ENCODE measurements at regions not wholly inside any gene's neighbourhood (a gene's known extent, or its start where the extent isn't known, plus 50 kb on each side); places are given as distances from the start of the nearest gene placed in this dataset.

GRCh38 chr2:7256377-7256776, 339.2 kb downstream of the RNF144A start:
- DNase-seq: no peak
- H3K27ac Mint-ChIP-seq: no peak overlapping the region
- H3K9me3 Mint-ChIP-seq: no peaks in the 10 kb centered on the region
- H3K36me3 Mint-ChIP-seq (ENCODE audit: insufficient read depth): no peaks in the 10 kb centered on the region
- no peaks in the 10 kb centered on the region for H3K4me1 Mint-ChIP-seq (ENCODE audit: low read depth in 2 of 2)
- ATAC-seq (replicated peaks): no peak
- H3K27me3 Mint-ChIP-seq: peaks cover 11 to 22% of the 10 kb centered on the region in 2 donors
- H3K4me3 Mint-ChIP-seq: no peak overlapping the region

- ATAC-seq (replicated peaks) (no peak), DNase-seq (no peak)
- Mint-ChIP-seq H3K36me3 (ENCODE audit: insufficient read depth) (no peaks in the 10 kb centered on the region), H3K4me1 (ENCODE audit: low read depth in 2 of 2) (no peaks in the 10 kb centered on the region), H3K27ac (no peak overlapping the region), H3K4me3 (no peak overlapping the region), H3K9me3 (no peaks in the 10 kb centered on the region), H3K27me3 (peaks cover 34 to 35% of the 10 kb centered on the region in 2 donors)
Observed at GRCh38 chr2:7262727-7263126, 345.5 kb downstream of the RNF144A start.

- DNase-seq (no peak), ATAC-seq (replicated peaks) (no peak)
- H3K27me3 Mint-ChIP-seq: peaks cover 38 to 51% of the 10 kb centered on the region in 2 donors
- H3K4me1 Mint-ChIP-seq (ENCODE audit: low read depth in 2 of 2): no peaks in the 10 kb centered on the region
- H3K9me3 Mint-ChIP-seq: no peaks in the 10 kb centered on the region
- no peak overlapping the region for H3K4me3 Mint-ChIP-seq
- no peaks in the 10 kb centered on the region for H3K36me3 Mint-ChIP-seq (ENCODE audit: insufficient read depth)
- H3K27ac Mint-ChIP-seq: no peak overlapping the region
Observed at GRCh38 chr2:7264791-7265190, 347.6 kb downstream of the RNF144A start.

GRCh38 chr2:7265286-7265685, 348.1 kb downstream of the RNF144A start:
- Mint-ChIP-seq H3K27me3 (peaks cover 35 to 51% of the 10 kb centered on the region in 2 donors), H3K4me1 (ENCODE audit: low read depth in 2 of 2) (no peaks in the 10 kb centered on the region), H3K9me3 (no peaks in the 10 kb centered on the region), H3K36me3 (ENCODE audit: insufficient read depth) (no peaks in the 10 kb centered on the region), H3K27ac (no peak overlapping the region), H3K4me3 (no peak overlapping the region)
- no peak for DNase-seq
- ATAC-seq (replicated peaks): no peak

DNA sequence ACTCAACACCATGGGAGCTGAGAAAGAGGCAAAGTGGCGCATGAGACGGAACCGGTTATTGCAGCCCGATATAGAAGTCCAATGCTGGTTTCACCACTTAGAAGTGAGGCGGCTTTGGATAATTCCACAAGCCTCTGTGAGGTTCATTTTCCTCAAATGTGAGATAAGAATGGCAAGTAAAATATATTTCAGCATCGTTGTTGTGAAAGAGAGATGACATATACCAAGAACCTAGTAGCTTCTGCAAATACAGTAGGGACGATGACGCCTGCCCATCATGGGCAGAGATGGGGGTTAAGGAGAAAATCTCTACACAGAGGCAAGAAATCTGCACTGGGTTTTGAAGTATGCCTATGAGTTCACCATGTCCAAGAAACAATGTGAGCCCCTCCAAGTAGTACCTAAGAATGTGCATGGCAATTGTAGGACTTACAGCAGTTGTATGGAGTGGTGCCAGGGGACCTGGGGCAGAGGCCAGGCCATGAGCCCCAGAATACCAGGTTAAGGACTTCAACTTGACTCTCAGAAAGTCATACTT, 352.0 kb downstream of the RNF144A start:
- H3K36me3 Mint-ChIP-seq (ENCODE audit: insufficient read depth): no peaks in the 10 kb centered on the region
- H3K4me1 Mint-ChIP-seq (ENCODE audit: low read depth in 2 of 2): no peaks in the 10 kb centered on the region
- no peaks in the 10 kb centered on the region for H3K9me3 Mint-ChIP-seq
- ATAC-seq (replicated peaks) (no peak), DNase-seq (no peak)
- H3K27ac Mint-ChIP-seq: no peak overlapping the region
- no peak overlapping the region for H3K4me3 Mint-ChIP-seq
- H3K27me3 Mint-ChIP-seq: peaks cover 27 to 38% of the 10 kb centered on the region in 2 donors

DNA sequence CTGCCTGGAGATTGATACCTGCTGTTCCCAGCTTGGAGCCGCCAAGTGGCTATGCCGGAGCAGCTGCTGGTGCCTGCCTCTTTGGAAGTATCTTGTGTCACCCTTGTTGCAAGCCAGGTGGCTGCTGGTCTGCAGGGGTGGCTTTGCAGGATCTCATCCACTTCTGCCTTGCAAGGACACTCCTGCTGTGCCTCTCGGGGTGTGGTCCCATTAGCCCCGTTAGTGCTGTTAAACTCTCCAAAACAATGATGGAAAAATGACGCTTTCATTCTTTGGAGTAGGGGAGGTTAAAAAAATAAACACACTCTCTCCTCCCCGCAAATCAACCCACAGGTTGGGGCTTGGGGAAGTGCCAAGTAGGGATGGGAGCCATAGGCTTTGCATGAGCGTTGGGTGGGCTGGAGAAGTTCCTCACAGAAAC, 352.8 kb downstream of the RNF144A start:
- H3K4me1 Mint-ChIP-seq (ENCODE audit: low read depth in 2 of 2): no peaks in the 10 kb centered on the region
- ATAC-seq (replicated peaks): no peak
- H3K27ac Mint-ChIP-seq: no peak overlapping the region
- H3K27me3 Mint-ChIP-seq: peaks cover 25 to 46% of the 10 kb centered on the region in 2 donors
- H3K4me3 Mint-ChIP-seq: no peak overlapping the region
- no peak for DNase-seq
- H3K9me3 Mint-ChIP-seq: no peaks in the 10 kb centered on the region
- no peaks in the 10 kb centered on the region for H3K36me3 Mint-ChIP-seq (ENCODE audit: insufficient read depth)

DNA sequence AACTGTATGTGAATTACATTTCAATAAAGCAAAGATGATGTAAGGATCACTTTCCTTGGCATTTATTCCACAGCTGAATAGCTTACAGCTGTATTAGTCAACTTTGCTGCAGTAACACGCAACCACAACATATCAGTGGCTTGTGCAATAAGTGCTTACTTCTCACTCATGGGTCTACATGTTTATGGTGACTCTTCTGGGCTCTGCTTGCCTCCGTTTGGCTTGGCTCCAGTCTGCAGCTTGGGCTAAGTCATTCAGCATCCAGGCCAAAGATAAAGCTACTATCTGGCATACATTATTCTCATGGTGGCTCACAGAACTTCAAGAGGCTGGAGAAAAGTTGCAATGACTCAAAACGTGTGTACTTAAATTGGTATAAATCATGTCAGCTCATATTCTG, 355.0 kb downstream of the RNF144A start:
- ATAC-seq (replicated peaks) (no peak), DNase-seq (no peak)
- H3K4me3 Mint-ChIP-seq: no peak overlapping the region
- H3K27me3 Mint-ChIP-seq: peaks cover 25 to 46% of the 10 kb centered on the region in 2 donors
- H3K4me1 Mint-ChIP-seq (ENCODE audit: low read depth in 2 of 2): no peaks in the 10 kb centered on the region
- H3K27ac Mint-ChIP-seq: no peak overlapping the region
- H3K9me3 Mint-ChIP-seq: no peaks in the 10 kb centered on the region
- no peaks in the 10 kb centered on the region for H3K36me3 Mint-ChIP-seq (ENCODE audit: insufficient read depth)

GRCh38 chr2:7278984-7279383, 361.8 kb downstream of the RNF144A start:
- Mint-ChIP-seq H3K36me3 (ENCODE audit: insufficient read depth) (no peaks in the 10 kb centered on the region), H3K4me1 (ENCODE audit: low read depth in 2 of 2) (no peaks in the 10 kb centered on the region), H3K27me3 (peaks cover 30 to 41% of the 10 kb centered on the region in 2 donors), H3K27ac (no peak overlapping the region), H3K4me3 (no peak overlapping the region), H3K9me3 (no peaks in the 10 kb centered on the region)
- no peak for ATAC-seq (replicated peaks)
- no peak for DNase-seq

- no peak for DNase-seq
- Mint-ChIP-seq H3K4me1 (ENCODE audit: low read depth in 2 of 2) (no peaks in the 10 kb centered on the region), H3K36me3 (ENCODE audit: insufficient read depth) (no peaks in the 10 kb centered on the region), H3K27me3 (peaks cover 24 to 38% of the 10 kb centered on the region in 2 donors), H3K27ac (no peak overlapping the region), H3K4me3 (no peak overlapping the region), H3K9me3 (no peaks in the 10 kb centered on the region)
- ATAC-seq (replicated peaks): no peak
Observed at GRCh38 chr2:7279421-7279949, 362.3 kb downstream of the RNF144A start.

- H3K36me3 Mint-ChIP-seq (ENCODE audit: insufficient read depth): no peaks in the 10 kb centered on the region
- no peaks in the 10 kb centered on the region for H3K4me1 Mint-ChIP-seq (ENCODE audit: low read depth in 2 of 2)
- H3K9me3 Mint-ChIP-seq: no peaks in the 10 kb centered on the region
Observed at GRCh38 chr2:7280790-7281189, 363.6 kb downstream of the RNF144A start.

DNA sequence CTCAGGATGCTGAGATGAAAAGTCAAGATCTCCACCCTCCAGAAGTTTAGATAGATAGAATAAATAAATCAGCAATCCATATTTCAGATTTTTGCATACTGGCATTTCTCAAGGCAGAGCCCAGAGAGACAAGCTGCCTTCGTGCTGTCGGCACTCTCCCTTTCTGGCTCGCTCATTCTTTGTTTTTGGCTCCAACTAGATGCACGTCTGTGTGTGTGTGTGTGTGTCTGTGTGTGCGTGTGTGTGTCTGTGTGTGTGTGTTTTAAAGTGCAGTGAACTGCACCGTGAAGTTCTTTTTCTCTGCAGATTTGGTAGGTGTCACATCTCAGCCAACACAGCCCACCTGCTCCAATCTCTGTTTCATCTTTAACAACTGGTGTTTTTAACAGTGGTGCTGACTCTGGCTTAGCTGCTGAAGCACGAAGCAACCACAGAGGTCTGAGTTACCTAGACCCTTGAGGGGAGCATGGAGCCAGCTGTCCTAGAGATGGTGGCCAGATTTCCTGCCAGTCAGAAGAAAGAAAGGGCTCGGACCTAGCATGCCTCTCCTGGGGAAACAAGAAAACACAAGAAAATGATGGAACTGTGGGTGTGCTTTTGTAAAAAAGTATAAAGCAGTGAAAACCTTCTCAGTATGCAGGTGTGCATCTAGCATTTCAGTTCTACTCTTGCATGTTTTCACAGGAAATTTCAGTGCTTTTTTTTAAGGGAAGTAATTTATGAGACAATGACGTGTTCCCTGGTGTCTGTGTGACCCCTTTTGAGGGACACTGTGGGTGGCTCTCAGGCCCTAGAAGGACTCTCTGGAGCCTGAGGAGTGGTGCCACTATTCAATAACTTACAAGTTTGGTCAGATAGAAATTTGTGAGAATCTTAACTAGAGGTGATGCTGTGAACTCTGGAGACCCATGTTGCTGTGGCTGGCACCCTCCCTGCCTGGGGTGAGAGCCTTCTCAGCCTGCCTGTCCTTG, 364.3 kb downstream of the RNF144A start:
- Mint-ChIP-seq H3K36me3 (ENCODE audit: insufficient read depth) (no peaks in the 10 kb centered on the region), H3K4me1 (ENCODE audit: low read depth in 2 of 2) (no peaks in the 10 kb centered on the region), H3K4me3 (no peak overlapping the region), H3K9me3 (no peaks in the 10 kb centered on the region), H3K27ac (no peak overlapping the region), H3K27me3 (peaks cover 24 to 42% of the 10 kb centered on the region in 2 donors)
- ATAC-seq (replicated peaks): no peak
- no peak for DNase-seq

More at GRCh38 chr2:7280790-7281189, 363.6 kb downstream of the RNF144A start:
- ATAC-seq (replicated peaks): no peak
- no peak overlapping the region for H3K27ac Mint-ChIP-seq
- H3K4me3 Mint-ChIP-seq: no peak overlapping the region
- peaks cover 24 to 42% of the 10 kb centered on the region in 2 donors for H3K27me3 Mint-ChIP-seq
- no peak for DNase-seq

DNA sequence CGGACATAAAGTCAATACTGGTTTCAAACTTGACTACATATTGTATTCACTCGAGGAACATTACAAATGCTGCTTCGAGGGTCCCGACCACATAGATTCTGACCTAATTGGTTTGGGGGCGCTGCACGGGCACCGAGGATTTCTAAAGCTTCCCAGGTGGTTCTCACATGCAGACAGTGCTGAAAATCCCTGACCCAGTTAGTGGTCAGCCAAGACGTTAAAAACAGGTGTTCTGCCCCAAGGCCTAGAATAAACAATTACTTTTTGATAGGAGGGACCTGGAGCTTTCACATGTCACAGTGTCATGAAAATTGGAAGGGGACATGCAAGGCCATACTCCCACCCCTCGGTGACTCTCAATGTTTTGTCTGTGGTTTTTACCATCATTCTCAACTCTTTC, 368.9 kb downstream of the RNF144A start:
- no peaks in the 10 kb centered on the region for H3K4me1 Mint-ChIP-seq (ENCODE audit: low read depth in 2 of 2)
- H3K27ac Mint-ChIP-seq: no peak overlapping the region
- H3K36me3 Mint-ChIP-seq (ENCODE audit: insufficient read depth): no peaks in the 10 kb centered on the region

DNA sequence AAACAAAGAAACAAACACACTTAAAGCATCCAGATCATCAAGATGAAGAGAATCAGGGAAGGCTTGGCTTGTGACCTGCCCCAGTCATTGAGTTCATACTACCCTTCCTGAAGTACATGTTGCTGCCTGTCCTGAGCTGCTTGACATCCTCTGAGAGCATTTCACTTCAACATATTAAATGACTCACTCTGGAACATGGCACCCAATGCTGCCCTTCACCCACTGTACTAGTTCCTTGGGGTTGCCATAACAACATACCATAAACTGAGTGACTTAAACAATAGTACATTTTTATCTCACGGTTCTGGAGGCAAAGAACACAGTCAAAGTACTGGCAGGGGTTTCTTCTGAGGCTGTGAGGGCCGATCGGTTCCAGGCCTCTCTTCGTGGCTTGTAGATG, 371.3 kb downstream of the RNF144A start:
- no peak overlapping the region for H3K27ac Mint-ChIP-seq
- H3K36me3 Mint-ChIP-seq (ENCODE audit: insufficient read depth): no peaks in the 10 kb centered on the region
- peaks cover 18 to 21% of the 10 kb centered on the region in 2 donors for H3K27me3 Mint-ChIP-seq
- no peaks in the 10 kb centered on the region for H3K4me1 Mint-ChIP-seq (ENCODE audit: low read depth in 2 of 2)
- no peaks in the 10 kb centered on the region for H3K9me3 Mint-ChIP-seq
- no peak for ATAC-seq (replicated peaks)
- no peak for DNase-seq
- H3K4me3 Mint-ChIP-seq: no peak overlapping the region

More for the DNA sequence above, 368.9 kb downstream of the RNF144A start:
- Mint-ChIP-seq H3K9me3 (no peaks in the 10 kb centered on the region), H3K27me3 (peaks cover 25 to 35% of the 10 kb centered on the region in 2 donors), H3K4me3 (no peak overlapping the region)
- ATAC-seq (replicated peaks) (no peak), DNase-seq (no peak)

DNA sequence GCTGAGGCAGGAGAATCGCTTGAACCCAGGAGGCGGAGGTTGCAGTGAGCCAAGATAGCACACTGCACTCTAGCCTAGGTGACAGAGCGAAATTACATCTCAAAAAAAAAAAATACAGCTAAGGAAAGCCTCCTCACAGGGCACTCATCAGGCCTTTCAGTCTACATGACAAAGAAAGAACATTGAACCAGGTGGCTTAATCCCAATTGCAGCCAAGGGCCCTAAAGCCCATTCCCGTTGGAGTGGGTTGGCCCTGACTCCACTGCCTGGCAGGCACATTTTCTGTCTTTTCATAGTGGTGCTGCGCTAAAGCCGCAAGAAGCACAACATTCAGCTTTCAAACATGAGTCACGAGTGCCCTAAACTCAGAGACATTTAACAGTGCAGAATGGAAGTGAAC, 372.5 kb downstream of the RNF144A start:
- Mint-ChIP-seq H3K9me3 (no peaks in the 10 kb centered on the region), H3K27me3 (peaks cover 17 to 23% of the 10 kb centered on the region in 2 donors), H3K36me3 (ENCODE audit: insufficient read depth) (no peaks in the 10 kb centered on the region), H3K4me1 (ENCODE audit: low read depth in 2 of 2) (no peaks in the 10 kb centered on the region), H3K4me3 (no peak overlapping the region), H3K27ac (no peak overlapping the region)
- ATAC-seq (replicated peaks) (no peak), DNase-seq (no peak)
